Astrocyte of the spinal cord (primary cell): ENCODE measurements at regions not wholly inside any gene's neighbourhood (a gene's known extent, or its start where the extent isn't known, plus 50 kb on each side); places are given as distances from the start of the nearest gene placed in this dataset.

ENCODE experiments used
- DNase-seq: peaks from one replicate; pipeline ENCODE4 v3.0.0; 2011; ENCODE audit warnings: low read depth, low spot score
- H3K4me3 ChIP-seq: 2 replicates; pipeline ENCODE4 v1.5.1; 2011; ENCODE audit warnings: low read depth, mild to moderate bottlenecking, low read length, moderate library complexity
- in situ Hi-C: cut with HindIII; loops from 2 replicates; pipeline ENCODE4 v1.10.0; 2017; ENCODE audit warnings: low sequenced_read_pairs
- TF ChIP-seq, protein P1 (sequence below): IDR thresholded peaks from 2 replicates; pipeline ENCODE4 v1.5.1; 2012; ENCODE audit warnings: low read depth, mild to moderate bottlenecking, low read length, inconsistent platforms

DNA sequence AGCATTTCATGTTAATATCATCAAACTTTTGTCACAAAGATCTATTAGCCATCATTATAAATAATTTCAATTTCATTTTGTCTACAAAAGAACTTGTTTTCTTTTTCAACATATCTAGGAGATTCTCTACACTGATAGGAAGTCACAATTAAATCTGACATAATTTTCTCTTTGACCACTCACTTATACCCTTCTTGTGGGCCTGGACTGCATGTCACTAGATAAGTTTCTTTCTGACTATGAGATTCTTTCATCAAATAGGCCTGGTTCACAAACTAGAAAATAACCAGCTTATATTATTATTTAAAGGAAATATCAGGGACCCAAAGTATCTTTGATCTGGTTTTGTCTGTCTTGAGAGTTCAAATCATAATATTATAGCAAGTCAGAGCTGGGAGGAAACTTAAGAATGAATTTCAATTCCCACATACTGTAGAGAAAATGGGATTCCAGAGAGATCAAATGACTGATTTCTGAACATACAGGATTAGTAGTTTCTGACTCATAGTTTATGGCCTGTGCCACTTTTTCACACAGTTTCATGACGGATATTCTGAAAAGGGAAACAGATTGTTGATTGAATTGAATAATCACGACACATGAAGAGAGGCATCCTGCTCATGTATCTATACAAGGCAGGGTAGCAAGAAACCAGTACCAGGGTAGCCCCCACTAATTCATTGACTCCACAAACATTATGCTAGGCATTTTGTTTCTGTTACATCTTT lies 355.8 kb downstream of the GPATCH2 start:
- DNase-seq, result peak; percentile 64
- H3K4me3 ChIP-seq, result no peak overlapping the region
- in situ Hi-C loops, result no loop called here
- TF ChIP-seq, protein P1, sequence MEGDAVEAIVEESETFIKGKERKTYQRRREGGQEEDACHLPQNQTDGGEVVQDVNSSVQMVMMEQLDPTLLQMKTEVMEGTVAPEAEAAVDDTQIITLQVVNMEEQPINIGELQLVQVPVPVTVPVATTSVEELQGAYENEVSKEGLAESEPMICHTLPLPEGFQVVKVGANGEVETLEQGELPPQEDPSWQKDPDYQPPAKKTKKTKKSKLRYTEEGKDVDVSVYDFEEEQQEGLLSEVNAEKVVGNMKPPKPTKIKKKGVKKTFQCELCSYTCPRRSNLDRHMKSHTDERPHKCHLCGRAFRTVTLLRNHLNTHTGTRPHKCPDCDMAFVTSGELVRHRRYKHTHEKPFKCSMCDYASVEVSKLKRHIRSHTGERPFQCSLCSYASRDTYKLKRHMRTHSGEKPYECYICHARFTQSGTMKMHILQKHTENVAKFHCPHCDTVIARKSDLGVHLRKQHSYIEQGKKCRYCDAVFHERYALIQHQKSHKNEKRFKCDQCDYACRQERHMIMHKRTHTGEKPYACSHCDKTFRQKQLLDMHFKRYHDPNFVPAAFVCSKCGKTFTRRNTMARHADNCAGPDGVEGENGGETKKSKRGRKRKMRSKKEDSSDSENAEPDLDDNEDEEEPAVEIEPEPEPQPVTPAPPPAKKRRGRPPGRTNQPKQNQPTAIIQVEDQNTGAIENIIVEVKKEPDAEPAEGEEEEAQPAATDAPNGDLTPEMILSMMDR, result no peak

DNA sequence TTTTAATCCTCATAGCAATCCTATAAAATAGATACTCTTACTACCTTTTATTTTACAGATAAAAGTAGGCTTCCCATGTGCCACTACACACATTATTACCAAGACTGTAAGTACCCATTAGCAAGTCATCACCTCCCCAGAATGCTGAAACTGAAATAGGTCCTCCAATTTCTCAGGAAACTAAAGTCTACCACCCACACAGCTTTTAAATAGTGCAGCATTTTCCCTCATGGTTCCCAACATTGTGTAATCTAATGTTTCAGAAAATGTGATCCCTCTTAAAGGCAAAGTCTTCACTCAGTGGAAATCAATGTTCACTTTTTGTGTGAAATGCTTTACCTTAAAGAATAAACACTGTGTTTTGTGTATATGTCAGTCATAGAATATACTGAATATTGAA lies 356.5 kb downstream of the GPATCH2 start:
- DNase-seq, result no peak
- in situ Hi-C loops, result no loop called here
- no peak overlapping the region for H3K4me3 ChIP-seq
- TF ChIP-seq, protein P1, result no peak

DNA sequence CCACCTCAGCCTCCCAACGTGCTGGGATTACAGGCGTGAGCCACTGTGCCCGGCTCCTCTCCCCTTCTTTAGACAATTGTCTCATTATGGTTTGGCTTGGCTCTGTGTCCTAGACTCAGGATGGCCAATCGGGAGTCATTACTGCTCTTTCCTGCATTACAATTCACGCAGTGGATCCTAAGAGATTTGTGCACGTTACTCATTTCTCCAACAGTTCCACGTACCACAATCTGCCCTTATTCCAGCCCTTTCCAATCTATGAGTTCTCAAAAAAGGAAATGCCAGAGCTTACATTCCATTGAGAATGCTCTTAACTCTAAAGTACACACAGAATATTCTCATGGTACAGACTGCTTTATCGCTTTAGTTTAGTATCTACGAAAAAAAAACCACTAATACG lies 357.0 kb downstream of the GPATCH2 start:
- in situ Hi-C loops, result no loop called here
- no peak overlapping the region for H3K4me3 ChIP-seq
- TF ChIP-seq, protein P1, result no peak
- peak; percentile 47 for DNase-seq

DNA sequence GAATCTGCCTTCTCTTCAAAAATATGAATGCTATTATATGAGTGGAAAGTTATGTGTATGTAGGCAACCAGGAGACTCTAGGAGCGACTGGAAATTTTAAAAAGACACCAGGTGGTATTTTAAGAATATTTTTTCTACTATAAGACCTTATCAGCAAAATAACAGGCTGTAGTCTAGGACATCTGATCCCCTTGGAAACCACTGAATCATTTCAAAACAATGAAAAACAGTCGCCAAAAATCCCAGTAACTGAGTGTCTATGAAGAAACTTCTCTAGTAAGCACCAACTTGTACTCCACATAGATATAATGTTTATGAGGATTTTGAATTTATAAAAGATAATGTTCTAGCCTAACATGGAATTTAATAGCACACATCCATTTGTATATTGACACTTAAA lies 358.5 kb downstream of the GPATCH2 start:
- in situ Hi-C loops, result no loop called here
- DNase-seq, result peak; percentile 83

DNA sequence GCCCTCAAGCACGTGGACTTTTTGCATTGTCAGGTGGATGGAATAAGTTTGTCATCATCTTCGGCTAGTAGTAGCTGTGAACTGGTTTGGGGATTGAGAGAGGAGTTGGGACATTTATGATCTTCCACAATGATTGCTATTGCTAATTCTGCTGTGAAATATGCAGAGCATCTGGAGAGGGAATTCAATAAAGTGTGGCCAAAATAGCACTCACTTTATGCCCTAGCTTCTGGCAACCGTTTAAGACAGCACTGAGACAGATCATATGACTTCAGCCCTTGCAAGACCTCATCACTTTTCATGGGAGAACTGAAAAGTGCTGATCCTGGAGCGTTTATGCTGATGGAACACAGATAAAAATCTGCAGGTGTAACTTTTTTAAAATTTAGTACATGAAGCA lies 360.8 kb downstream of the GPATCH2 start:
- no peak overlapping the region for H3K4me3 ChIP-seq
- TF ChIP-seq, protein P1, result no peak
- in situ Hi-C loops, result no loop called here
- DNase-seq, result no peak

More for the DNA sequence above, 358.5 kb downstream of the GPATCH2 start:
- H3K4me3 ChIP-seq, result no peak overlapping the region
- TF ChIP-seq, protein P1, result no peak

DNA sequence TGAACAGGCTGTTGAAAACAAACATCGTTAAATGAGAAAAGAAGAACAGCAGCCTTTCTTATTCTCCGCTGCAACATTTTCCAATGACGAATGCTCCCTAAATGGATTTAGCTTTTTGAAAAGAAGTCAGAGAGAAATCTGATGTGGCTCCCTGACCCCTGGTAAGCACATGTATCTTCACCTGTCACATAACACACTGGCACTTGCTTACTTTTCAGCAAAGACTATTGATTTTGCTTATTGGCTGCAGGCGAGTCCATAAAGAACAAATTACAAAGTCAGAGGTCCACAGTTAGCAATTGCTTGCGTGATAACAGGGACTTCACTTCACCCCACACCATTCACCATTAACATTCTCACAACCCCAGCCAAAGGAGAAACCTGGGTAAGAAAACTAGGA lies 362.8 kb downstream of the GPATCH2 start:
- TF ChIP-seq, protein P1, result no peak
- H3K4me3 ChIP-seq, result no peak overlapping the region
- DNase-seq, result no peak
- in situ Hi-C loops, result no loop called here
